Neural cell (in vitro differentiated cells): ENCODE measurements at regions not wholly inside any gene's neighbourhood (a gene's known extent, or its start where the extent isn't known, plus 50 kb on each side); places are given as distances from the start of the nearest gene placed in this dataset.

Experiments used
- H2AFZ ChIP-seq: fragments of 200-600, 300-800 bp; sonication (generic), shearing (Covaris generic); 2 replicates; pipeline ENCODE4 v1.6.0; 2014; ENCODE audit warnings: low read depth, mild to moderate bottlenecking, antibody characterized with exemption, low read length, moderate library complexity
- H3F3A ChIP-seq: fragments of 200-600 bp; shearing (Covaris generic); 2 replicates; pipeline ENCODE4 v1.6.1; 2016; ENCODE audit warnings: mild to moderate bottlenecking, moderate library complexity, mixed read lengths, antibody characterized with exemption, low read length; ENCODE audit not compliant: insufficient read depth, poor library complexity, severe bottlenecking
- H3K27ac ChIP-seq: fragments of 200-600, 300-800 bp; sonication (generic), shearing (Covaris generic); 2 replicates; pipeline ENCODE4 v1.5.1; 2014; ENCODE audit warnings: mild to moderate bottlenecking, low read length, moderate library complexity
- H3K27me3 ChIP-seq: fragments of 300-800, 200-600 bp; sonication (generic), shearing (Covaris generic); 2 replicates; pipeline ENCODE4 v1.6.0; 2014; ENCODE audit warnings: mild to moderate bottlenecking, low read depth, low read length, moderate library complexity; ENCODE audit not compliant: insufficient read depth
- H3K36me3 ChIP-seq: fragments of 300-800, 200-600 bp; sonication (generic), shearing (Covaris generic); 2 replicates; pipeline ENCODE4 v1.5.1; 2014; ENCODE audit warnings: mild to moderate bottlenecking, antibody characterized with exemption, low read length, moderate library complexity; ENCODE audit not compliant: insufficient read depth
- H3K4me2 ChIP-seq: fragments of 300-800, 200-600 bp; sonication (generic), shearing (Covaris generic); 2 replicates; pipeline ENCODE4 v1.6.0; 2014; ENCODE audit warnings: mild to moderate bottlenecking, low read length
- H3K4me3 ChIP-seq: fragments of 300-800, 200-600 bp; sonication (generic), shearing (Covaris generic); 2 replicates; pipeline ENCODE4 v1.5.1; 2014; ENCODE audit warnings: mild to moderate bottlenecking, low read length, moderate library complexity
- H3K79me2 ChIP-seq: fragments of 200-600 bp; shearing (Covaris generic); replicated peaks from 2 replicates; pipeline ENCODE4 v1.6.0; 2014; ENCODE audit warnings: mild to moderate bottlenecking, low read length, moderate library complexity; ENCODE audit not compliant: insufficient read depth
- H3K9ac ChIP-seq: fragments of 300-800, 200-600 bp; sonication (generic), shearing (Covaris generic); 2 replicates; pipeline ENCODE4 v1.6.1; 2016; ENCODE audit warnings: mild to moderate bottlenecking, low read length, mixed read lengths
- H3K9me2 ChIP-seq: fragments of 200-600 bp; shearing (Covaris generic); 2 replicates; pipeline ENCODE4 v1.6.1; 2016; ENCODE audit warnings: mild to moderate bottlenecking, low read length, mixed read lengths; ENCODE audit not compliant: insufficient read depth
- H3K9me3 ChIP-seq: fragments of 200-600, 300-800 bp; sonication (generic), shearing (Covaris generic); 2 replicates; pipeline ENCODE4 v1.6.1; 2016; ENCODE audit warnings: mild to moderate bottlenecking, mixed run types, low read length, moderate library complexity, mixed read lengths
- H4K20me1 ChIP-seq: fragments of 200-600 bp; shearing (Covaris generic); 2 replicates; pipeline ENCODE4 v1.6.1; 2016; ENCODE audit warnings: mild to moderate bottlenecking, mixed run types; ENCODE audit not compliant: insufficient read depth
- CTCF ChIP-seq: fragments of 450-650 bp; IDR thresholded peaks from 2 replicates; pipeline ENCODE4 v1.5.1; 2014; ENCODE audit warnings: antibody characterized with exemption, mild to moderate bottlenecking, moderate library complexity; ENCODE audit not compliant: poor library complexity, severe bottlenecking
- EP300 ChIP-seq: fragments of 450-650 bp; conservative IDR thresholded peaks from 2 replicates; pipeline ENCODE4 v1.6.1; 2014; ENCODE audit warnings: antibody characterized with exemption, mild to moderate bottlenecking, moderate library complexity; ENCODE audit not compliant: poor library complexity, severe bottlenecking
- EZH2 ChIP-seq: fragments of 200-600, 300-800 bp; shearing (Covaris generic), sonication (generic); IDR thresholded peaks from 2 replicates; pipeline ENCODE4 v1.6.1; 2014; ENCODE audit warnings: antibody characterized with exemption, low read length, borderline replicate concordance, mild to moderate bottlenecking; ENCODE audit not compliant: insufficient read depth, poor library complexity, severe bottlenecking
- MXI1 ChIP-seq: fragments of 450-650 bp; conservative IDR thresholded peaks from 2 replicates; pipeline ENCODE4 v1.6.1; 2014; ENCODE audit warnings: antibody characterized with exemption, mild to moderate bottlenecking; ENCODE audit not compliant: poor library complexity, severe bottlenecking
- POLR2AphosphoS5 ChIP-seq: IDR thresholded peaks from 2 replicates; pipeline ENCODE4 v1.6.1; 2012
- RAD21 ChIP-seq: fragments of 450-650 bp; conservative IDR thresholded peaks from 2 replicates; pipeline ENCODE4 v1.6.1; 2014; ENCODE audit warnings: antibody characterized with exemption, mild to moderate bottlenecking, moderate library complexity
- SMC3 ChIP-seq: fragments of 450-650 bp; conservative IDR thresholded peaks from 2 replicates; pipeline ENCODE4 v1.6.1; 2014; ENCODE audit warnings: antibody characterized with exemption, mild to moderate bottlenecking, moderate library complexity; ENCODE audit not compliant: poor library complexity
- TAF1 ChIP-seq: IDR thresholded peaks from 2 replicates; pipeline ENCODE4 v1.6.1; 2012; ENCODE audit warnings: low read depth
- TF ChIP-seq, protein P1 (sequence below): IDR thresholded peaks from 2 replicates; pipeline ENCODE4 v1.6.1; 2012; ENCODE audit warnings: borderline replicate concordance

DNA sequence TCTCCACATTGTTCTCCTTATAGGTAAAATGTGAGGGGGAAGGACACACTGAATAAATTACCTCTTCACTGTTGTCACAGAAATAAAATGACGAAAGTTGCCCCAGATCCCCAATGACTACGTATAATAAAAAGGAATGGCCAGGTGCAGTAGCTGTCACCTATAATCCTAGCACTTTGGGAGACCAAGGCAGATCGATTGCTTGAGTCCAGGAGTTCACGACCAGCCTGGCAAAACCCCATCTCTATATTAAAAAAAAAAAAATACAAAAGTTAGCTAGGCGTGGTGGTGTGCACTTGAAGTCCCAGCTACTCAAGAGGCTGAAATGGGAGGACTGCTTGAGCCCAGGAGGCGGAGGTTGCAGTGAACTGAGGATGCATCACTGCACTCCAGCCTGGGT is 82.2 kb upstream of the APC start:
- no peak for TF ChIP-seq EZH2
- TF ChIP-seq RAD21 = no peak
- TF ChIP-seq MXI1 = no peak
- no peak for TF ChIP-seq POLR2AphosphoS5
- TF ChIP-seq EP300 = no peak
- TF ChIP-seq TAF1 = no peak
- TF ChIP-seq CTCF = no peak
- no peak for TF ChIP-seq SMC3
- TF ChIP-seq, protein P1, sequence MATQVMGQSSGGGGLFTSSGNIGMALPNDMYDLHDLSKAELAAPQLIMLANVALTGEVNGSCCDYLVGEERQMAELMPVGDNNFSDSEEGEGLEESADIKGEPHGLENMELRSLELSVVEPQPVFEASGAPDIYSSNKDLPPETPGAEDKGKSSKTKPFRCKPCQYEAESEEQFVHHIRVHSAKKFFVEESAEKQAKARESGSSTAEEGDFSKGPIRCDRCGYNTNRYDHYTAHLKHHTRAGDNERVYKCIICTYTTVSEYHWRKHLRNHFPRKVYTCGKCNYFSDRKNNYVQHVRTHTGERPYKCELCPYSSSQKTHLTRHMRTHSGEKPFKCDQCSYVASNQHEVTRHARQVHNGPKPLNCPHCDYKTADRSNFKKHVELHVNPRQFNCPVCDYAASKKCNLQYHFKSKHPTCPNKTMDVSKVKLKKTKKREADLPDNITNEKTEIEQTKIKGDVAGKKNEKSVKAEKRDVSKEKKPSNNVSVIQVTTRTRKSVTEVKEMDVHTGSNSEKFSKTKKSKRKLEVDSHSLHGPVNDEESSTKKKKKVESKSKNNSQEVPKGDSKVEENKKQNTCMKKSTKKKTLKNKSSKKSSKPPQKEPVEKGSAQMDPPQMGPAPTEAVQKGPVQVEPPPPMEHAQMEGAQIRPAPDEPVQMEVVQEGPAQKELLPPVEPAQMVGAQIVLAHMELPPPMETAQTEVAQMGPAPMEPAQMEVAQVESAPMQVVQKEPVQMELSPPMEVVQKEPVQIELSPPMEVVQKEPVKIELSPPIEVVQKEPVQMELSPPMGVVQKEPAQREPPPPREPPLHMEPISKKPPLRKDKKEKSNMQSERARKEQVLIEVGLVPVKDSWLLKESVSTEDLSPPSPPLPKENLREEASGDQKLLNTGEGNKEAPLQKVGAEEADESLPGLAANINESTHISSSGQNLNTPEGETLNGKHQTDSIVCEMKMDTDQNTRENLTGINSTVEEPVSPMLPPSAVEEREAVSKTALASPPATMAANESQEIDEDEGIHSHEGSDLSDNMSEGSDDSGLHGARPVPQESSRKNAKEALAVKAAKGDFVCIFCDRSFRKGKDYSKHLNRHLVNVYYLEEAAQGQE = no peak
- no peak overlapping the region for H3K9ac ChIP-seq
- H3K27ac ChIP-seq = no peak overlapping the region
- no peaks in the 10 kb centered on the region for H3F3A ChIP-seq
- H3K9me2 ChIP-seq = no peaks in the 10 kb centered on the region
- H3K4me3 ChIP-seq = no peak overlapping the region
- H3K4me2 ChIP-seq = no peak overlapping the region
- no peaks in the 10 kb centered on the region for H3K79me2 ChIP-seq
- H3K9me3 ChIP-seq = no peaks in the 10 kb centered on the region
- no peaks in the 10 kb centered on the region for H3K27me3 ChIP-seq
- no peaks in the 10 kb centered on the region for H4K20me1 ChIP-seq
- H2AFZ ChIP-seq = no peak overlapping the region
- H3K36me3 ChIP-seq = no peaks in the 10 kb centered on the region

DNA sequence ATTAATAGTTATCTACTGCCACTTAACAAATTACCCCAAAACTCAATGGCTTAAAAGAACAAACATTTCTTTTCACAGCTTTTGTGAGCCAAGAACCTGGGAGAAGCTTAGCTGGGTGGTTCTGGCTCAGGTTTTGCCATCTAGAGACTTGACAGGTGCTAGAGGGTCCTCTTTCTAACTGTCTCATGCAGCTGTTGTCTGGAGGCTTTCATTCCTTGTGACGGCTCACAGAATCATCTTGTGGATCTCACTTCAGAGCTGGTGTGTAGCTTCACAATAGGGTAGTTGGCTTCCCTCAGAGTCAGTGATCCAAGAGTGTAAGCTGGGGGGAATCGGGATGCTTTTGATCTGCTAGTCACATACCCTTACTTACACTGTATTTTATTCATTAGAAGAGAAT is 81.2 kb upstream of the APC start:
- no peaks in the 10 kb centered on the region for H3K27me3 ChIP-seq
- H2AFZ ChIP-seq = no peak overlapping the region
- H3K9me2 ChIP-seq = no peaks in the 10 kb centered on the region
- H3K4me2 ChIP-seq = no peak overlapping the region
- H3F3A ChIP-seq = no peaks in the 10 kb centered on the region
- no peak overlapping the region for H3K9ac ChIP-seq
- no peaks in the 10 kb centered on the region for H4K20me1 ChIP-seq
- H3K36me3 ChIP-seq = no peaks in the 10 kb centered on the region
- H3K27ac ChIP-seq = no peak overlapping the region
- TF ChIP-seq RAD21 = no peak
- no peak for TF ChIP-seq POLR2AphosphoS5
- no peak for TF ChIP-seq EP300
- TF ChIP-seq, protein P1 = no peak
- TF ChIP-seq TAF1 = no peak
- no peak for TF ChIP-seq SMC3
- no peak for TF ChIP-seq CTCF
- TF ChIP-seq EZH2 = no peak
- TF ChIP-seq MXI1 = no peak
- no peak overlapping the region for H3K4me3 ChIP-seq
- no peaks in the 10 kb centered on the region for H3K79me2 ChIP-seq
- H3K9me3 ChIP-seq = no peaks in the 10 kb centered on the region
